ENCODE measurements at regions not wholly inside any gene's neighbourhood (a gene's known extent, or its start where the extent isn't known, plus 50 kb on each side); places are given as distances from the start of the nearest gene placed in this dataset.
"Not testable (repeated sequence)": the region's sequence is repeated elsewhere in the genome, so short reads cannot be mapped to it uniquely, and the experiment has no call there.

GRCh38 chr15:70602834-70603560, 160.4 kb downstream of the UACA start:
- no peak for DNase-seq

DNA sequence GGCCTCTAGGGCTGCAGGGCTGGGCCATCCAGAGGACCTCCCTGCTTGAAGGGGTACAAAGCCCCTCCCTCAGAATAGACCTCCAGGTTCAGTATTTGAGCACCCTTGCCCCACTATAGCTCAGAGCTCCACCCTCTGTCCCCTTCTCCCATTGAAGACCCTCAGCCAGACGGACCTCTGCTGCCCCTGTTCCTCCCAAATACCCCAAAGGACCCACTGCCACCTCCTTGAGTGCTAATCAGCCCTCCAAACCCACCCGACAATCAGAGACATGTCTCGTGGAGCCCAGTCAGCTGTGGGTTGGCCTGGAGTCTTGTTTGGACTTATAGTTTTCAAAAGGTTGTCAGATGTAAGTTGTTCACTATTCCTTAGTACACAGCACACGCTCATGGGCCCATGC, 161.1 kb downstream of the UACA start:
- DNase-seq = no peak

GRCh38 chr15:70597945-70598344, 165.4 kb downstream of the UACA start:
- DNase-seq = no peak

GRCh38 chr15:70597056-70597603, 166.2 kb downstream of the UACA start:
- DNase-seq = peak; percentile 29

- DNase-seq = no peak
Observed at GRCh38 chr15:70596354-70597055, 166.9 kb downstream of the UACA start.

- no peak for DNase-seq
Observed at GRCh38 chr15:70593795-70594194, 169.6 kb downstream of the UACA start.

DNA sequence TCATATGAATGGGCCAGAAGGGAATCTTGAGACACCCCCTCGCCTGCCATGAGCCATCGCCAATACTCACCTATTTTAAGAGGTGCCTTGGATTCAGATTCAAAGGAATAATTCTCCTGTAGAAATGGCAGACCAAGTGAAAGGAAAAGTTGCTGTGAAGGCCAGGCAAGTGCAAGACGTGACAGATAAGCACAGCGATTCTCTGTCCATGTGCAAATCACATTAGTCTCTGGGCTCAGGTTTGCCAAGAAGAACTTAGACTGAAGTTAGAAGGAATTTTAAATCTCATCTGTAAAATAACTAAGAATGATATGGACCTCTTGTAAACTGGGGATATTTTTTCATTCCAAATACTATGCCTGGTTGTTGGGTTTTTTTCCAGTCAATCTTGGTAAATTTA, 173.6 kb downstream of the UACA start:
- peak; percentile 29 for DNase-seq

GRCh38 chr15:70589221-70589620, 174.1 kb downstream of the UACA start:
- peak; percentile 63 for DNase-seq

GRCh38 chr15:70588613-70589012, 174.7 kb downstream of the UACA start:
- no peak for DNase-seq

DNA sequence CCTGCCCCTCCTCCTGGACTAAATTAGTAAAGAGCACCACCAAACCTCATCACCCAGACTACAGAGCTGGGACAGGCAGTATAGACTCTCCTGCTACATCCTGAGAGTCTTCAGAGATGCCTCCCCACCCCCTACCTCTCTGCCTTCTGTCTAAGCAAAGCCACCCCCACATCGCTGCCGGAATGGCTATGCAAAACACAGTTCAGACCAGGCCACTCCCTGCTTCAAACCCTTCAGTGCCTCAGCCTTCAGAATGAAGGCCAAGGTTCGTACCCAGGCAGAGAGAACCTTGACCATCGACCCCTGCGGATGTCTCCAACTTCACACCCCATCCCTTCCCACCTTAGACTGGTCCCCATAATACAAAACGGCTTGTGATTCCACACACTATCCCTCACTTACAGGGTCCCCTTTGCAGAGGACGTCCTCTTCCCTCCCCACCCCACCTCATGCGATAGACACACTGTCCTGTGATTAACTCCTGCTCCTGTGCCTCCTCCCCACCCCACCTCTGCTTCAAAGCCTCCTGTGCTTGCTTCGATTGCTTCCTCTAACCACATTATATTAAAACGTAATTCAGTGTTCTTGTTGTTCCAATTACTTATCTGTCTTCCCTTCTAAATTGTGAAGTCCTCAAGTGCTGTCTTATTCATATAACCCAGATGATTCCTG, 175.3 kb downstream of the UACA start:
- DNase-seq = no peak

GRCh38 chr15:70587012-70587634, 176.2 kb downstream of the UACA start:
- DNase-seq = not testable (repeated sequence)

DNA sequence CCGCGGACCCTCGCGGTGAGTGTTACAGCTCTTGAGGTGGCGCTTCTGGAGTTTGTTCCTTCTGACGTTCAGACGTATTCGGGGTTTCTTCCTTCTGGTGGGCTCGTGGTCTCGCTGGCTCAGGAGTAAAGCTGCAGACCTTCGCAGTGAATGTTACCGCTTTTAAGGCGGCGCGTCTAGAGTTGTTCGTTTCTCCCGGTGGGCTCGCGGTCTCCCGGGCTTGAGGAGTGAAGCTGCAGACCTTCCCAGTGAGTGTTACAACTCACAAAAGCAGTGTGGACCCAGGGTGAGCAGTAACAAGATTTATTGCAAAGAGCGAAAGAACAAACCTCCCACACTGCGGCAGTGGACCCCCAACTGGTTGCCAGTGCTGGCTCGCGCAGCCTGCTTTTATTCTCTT, 177.1 kb downstream of the UACA start:
- DNase-seq = no peak

DNA sequence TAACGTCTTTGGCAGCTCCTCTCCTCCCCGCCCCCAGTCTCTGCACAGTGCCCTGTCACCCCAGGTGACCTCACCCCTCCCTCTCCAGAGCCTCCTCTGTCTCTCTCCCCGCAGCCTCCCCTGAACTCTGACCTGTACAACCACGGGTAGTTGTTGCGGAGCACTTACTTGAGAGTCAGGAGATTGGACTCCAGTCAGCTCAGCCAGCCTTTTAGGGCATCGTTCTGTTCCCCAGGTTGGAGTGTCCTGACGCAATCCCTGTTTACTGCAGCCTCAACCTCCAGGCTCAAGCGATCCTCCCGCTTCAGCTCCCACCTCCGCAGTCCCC, 177.7 kb downstream of the UACA start:
- DNase-seq = no peak

DNA sequence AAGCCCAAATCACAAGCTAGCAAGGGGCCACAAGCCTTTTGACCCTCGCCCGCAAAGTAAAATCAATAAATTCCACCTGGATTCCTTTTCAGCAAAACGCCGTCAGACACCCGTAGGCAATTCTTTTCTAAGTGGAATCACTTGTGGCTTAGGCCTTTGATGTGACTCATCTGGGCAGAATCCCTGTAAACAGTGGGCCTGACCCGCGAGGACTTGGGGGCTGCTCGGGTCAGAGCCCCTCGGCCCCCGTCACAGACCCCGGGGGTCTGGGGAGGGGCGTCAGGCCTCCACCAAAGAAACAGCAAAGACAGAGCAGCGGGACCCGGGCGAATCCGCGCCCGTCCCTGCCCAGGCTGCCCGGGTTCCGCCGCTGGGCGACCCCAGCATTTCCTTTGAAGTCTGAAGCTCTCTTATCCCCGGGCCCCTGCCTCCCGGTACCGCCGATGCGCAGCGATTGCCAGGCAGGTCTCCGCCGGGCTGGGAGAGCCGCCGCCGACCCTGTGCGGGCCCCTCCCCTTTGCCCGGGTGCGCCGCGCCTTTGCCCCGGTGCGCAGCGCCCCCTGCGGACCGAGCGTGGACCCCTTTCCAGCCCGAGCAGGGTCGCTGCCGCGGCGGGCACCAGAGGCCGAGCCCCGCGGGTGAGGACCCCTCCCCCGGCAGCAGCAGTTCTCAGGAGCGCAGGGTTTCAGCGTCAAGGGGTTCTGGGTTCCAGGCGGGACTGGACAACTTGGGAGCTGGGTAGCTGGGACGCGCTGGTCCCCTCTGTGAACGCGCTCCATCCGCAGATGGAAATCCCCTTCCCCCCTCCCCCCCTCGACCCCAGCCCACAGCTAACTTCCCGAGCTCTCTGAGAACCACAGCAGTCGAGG, 178.3 kb downstream of the UACA start:
- DNase-seq = peak; percentile 44

- no peak for DNase-seq
Observed at GRCh38 chr15:70584441-70584837, 178.9 kb downstream of the UACA start.

DNA sequence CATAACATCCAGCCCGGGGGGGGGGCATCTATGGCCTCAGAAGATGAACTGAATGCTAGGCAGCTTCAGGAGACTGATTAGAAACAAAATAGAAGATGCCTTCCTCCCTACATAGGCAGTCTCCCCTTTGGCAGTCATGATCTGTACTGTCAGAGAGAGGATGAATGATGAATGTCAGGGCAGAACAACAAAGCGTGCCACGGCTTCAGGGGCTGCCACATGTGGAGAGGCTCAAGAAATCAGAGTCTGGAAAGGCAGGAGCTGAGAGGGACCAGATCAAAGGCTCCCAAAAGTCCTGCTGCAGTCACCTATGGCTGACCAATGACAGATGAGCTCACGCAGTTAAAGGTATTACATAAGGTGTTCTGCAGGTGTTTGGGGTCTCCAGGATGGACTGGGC, 180.4 kb downstream of the UACA start:
- no peak for DNase-seq

GRCh38 chr15:70582143-70582945, 181.0 kb downstream of the UACA start:
- DNase-seq = peak; percentile 58

DNA sequence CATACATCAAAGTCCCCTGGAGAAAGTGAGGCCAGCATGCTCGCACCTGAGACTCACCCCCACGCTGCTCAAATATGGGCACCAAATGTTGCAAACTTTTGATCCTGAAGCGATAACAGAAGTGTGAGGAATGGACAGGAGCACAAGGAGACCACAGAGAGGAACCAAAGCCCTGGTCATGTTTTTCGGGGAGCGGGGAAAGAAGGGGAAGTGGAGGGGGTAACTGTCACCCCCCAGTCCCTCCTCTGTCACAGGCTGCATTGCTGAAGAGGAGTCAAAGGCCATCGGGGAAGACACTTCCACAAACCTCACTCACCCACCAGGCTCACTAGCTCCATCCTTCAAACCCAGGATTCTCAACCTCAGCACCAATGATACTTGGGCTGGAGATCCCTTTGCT, 182.4 kb downstream of the UACA start:
- DNase-seq = peak; percentile 10

- DNase-seq = no peak
Observed at GRCh38 chr15:70580286-70580685, 183.1 kb downstream of the UACA start.

DNA sequence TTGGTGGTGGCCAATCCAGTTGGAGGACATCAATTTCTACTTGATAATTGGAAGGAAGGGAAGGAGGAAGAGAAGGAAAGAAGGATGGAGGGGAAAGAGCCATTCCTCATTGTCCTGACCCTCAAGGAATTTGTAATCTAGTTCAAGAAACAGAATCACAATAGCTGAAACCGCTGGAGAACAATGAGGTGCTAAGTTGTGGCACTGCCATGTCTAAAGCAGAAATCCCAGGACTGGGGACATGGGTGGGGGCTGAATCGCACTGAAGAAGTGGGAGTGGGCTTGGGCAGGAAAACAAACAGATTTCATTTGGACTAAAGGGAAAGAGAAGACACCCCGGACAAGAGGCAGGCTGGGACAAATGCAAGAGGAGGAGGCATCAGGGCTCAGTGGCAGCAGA, 183.6 kb downstream of the UACA start:
- no peak for DNase-seq

GRCh38 chr15:70578196-70578595, 185.2 kb downstream of the UACA start:
- peak; percentile 17 for DNase-seq

DNA sequence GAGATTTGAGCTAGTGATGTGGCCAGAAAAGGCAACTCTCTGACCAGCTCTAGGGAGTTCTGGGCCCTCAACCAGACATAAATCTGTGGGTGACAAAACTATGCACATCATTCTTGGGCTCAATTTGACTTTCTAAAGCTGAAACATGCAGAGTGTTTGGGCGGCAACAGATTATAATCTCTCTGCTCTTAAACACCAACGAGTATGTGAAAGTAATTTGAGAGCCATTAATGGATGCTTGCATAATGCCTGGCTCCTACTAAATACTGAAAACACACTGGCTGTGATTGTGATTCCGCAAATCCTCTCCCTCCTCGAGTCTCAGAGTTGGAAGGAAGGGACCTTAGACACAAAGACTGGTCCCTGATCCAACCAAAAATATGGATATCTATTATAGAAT, 186.7 kb downstream of the UACA start:
- DNase-seq = no peak

Measured in femur (tissue), 1 donor.